ENCODE measurements at regions not wholly inside any gene's neighbourhood (a gene's known extent, or its start where the extent isn't known, plus 50 kb on each side); places are given as distances from the start of the nearest gene placed in this dataset.

DNA sequence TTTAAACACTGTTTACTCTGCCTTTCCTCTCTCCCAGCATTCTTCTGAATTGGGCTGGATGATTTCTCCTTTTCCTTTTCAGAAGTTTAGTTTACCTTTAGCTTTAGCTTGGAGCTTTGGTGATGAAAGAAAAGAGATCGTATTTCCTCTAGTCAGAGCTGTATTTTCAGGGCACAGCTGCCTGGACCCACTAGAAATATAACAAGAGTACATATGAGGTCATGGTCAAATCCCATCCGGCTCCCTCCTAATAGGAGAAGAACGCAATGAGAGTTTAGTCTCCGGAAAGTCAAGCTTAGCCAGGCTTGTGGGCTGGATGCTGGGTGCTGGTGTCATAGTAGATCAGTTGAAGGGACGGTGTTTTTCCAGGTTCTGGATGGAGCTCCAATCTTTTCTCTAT is 177.1 kb upstream of the PFN2 start:
- Histone ChIP-seq H3K27ac (ENCODE audit: low read length) (peak overlapping the region; percentile 76), H3K27me3 (ENCODE audit: low read depth, low read length) (no peaks in the 10 kb centered on the region), H3K4me3 (ENCODE audit: low read depth in 1 of 2, low read length in 2 of 2) (no peak overlapping the region), H3K9me3 (ENCODE audit: control insufficient read depth in 1 of 2, low read length in 2 of 2) (peaks cover 0 to 4% of the 10 kb centered on the region in 2 donors), H3K4me1 (ENCODE audit: control insufficient read depth in 1 of 2, insufficient read depth in 2 of 2, low read length in 2 of 2) (peaks cover 0 to 8% of the 10 kb centered on the region in 2 donors), H3K36me3 (ENCODE audit: control insufficient read depth in 1 of 2, insufficient read depth in 2 of 2, low read length in 2 of 2) (no peaks in the 10 kb centered on the region)

DNA sequence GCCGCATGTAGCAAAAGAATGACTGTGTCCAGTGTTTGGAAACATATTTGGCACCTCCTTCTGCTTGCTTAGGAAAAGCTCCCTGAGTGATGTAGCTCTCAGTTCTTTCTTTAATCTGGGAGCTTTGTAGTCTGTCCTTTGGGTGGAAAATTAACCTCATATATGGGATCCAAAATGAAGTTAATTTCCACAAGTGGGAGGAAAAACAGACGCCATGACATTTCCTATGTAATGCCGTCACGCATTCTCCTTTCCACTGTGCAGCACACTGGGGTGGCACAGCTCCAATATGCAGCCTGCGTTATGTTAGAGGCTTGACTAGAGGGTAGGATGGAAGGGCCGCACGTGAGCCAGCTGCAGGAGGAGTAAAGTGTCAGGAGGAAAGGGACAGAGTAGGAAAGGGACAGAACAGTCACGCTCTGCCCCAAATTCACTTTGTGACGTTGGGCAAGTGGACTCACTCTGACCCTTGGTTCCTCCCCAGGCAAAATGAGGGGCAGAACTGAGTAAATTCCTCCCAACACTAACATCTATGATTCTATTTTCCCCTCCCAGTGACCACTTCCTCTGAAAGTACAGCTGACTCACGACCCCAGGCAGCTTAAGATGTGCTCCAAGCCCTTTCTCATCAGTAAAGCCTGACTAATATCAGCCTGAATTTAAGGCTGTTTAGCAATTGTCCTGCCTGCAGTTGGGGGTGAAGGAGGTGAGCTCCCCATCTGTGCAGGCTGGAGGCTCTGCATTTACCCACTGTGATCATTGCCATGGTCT is 176.5 kb upstream of the PFN2 start:
- peak overlapping the region; percentile 76 for H3K27ac ChIP-seq (ENCODE audit: low read length)
- no peak overlapping the region for H3K4me3 ChIP-seq (ENCODE audit: low read depth in 1 of 2, low read length in 2 of 2)
- H3K36me3 ChIP-seq (ENCODE audit: control insufficient read depth in 1 of 2, insufficient read depth in 2 of 2, low read length in 2 of 2): no peaks in the 10 kb centered on the region
- peaks cover 0 to 8% of the 10 kb centered on the region in 2 donors for H3K4me1 ChIP-seq (ENCODE audit: control insufficient read depth in 1 of 2, insufficient read depth in 2 of 2, low read length in 2 of 2)
- no peaks in the 10 kb centered on the region for H3K9me3 ChIP-seq (ENCODE audit: control insufficient read depth in 1 of 2, low read length in 2 of 2)
- H3K27me3 ChIP-seq (ENCODE audit: low read depth, low read length): no peaks in the 10 kb centered on the region

DNA sequence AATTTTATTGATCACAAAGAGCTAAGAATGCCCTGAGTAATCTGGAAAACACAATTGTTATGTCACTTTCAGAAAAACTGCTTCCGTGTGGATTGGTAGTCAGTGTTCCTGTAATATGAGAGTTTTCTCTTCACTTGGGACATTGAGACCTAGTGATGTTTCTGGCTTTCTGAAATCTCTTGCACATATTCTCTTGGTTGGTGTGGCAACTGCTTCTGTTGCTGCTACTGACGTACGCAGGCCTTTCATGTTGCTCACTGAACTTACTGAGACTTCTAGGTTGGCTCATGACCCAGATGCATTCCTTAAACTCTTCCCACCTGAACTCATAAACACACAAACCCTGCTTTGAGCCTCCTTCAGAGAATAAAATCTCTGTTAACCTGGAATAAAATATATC is 175.0 kb upstream of the PFN2 start:
- Histone ChIP-seq H3K27ac (ENCODE audit: low read length) (no peak overlapping the region), H3K36me3 (ENCODE audit: control insufficient read depth in 1 of 2, insufficient read depth in 2 of 2, low read length in 2 of 2) (no peaks in the 10 kb centered on the region), H3K4me1 (ENCODE audit: control insufficient read depth in 1 of 2, insufficient read depth in 2 of 2, low read length in 2 of 2) (peaks cover 0 to 8% of the 10 kb centered on the region in 2 donors), H3K9me3 (ENCODE audit: control insufficient read depth in 1 of 2, low read length in 2 of 2) (no peaks in the 10 kb centered on the region), H3K27me3 (ENCODE audit: low read depth, low read length) (no peaks in the 10 kb centered on the region), H3K4me3 (ENCODE audit: low read depth in 1 of 2, low read length in 2 of 2) (no peak overlapping the region)

DNA sequence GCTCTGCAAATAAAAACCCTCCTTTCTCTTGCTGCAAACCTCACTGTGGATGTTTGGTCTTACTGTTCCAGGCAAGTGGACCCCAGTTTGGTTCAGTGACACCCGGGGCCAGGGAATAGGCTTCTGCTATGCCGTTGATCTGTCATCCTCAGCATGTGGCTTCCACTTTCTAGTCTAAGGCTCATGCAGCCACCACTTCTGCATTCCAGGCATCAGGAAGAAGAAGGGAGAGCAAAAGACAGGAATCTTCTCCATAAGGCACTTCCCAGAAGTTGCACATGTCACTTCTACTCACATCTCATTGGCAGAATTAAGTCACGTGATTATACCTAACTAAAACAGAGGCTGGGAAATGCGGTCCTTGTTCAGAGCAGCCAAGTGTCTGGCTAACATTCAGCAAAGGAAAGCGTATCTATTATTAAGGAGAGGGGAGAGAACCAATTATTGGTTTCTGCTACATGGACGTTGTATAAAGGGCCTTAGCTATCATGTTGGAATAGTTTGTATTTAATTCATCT is 173.6 kb upstream of the PFN2 start:
- no peaks in the 10 kb centered on the region for H3K9me3 ChIP-seq (ENCODE audit: control insufficient read depth in 1 of 2, low read length in 2 of 2)
- H3K4me1 ChIP-seq (ENCODE audit: control insufficient read depth in 1 of 2, insufficient read depth in 2 of 2, low read length in 2 of 2): peaks cover 0 to 8% of the 10 kb centered on the region in 2 donors
- no peak overlapping the region for H3K27ac ChIP-seq (ENCODE audit: low read length)
- no peaks in the 10 kb centered on the region for H3K36me3 ChIP-seq (ENCODE audit: control insufficient read depth in 1 of 2, insufficient read depth in 2 of 2, low read length in 2 of 2)
- no peak overlapping the region for H3K4me3 ChIP-seq (ENCODE audit: low read depth in 1 of 2, low read length in 2 of 2)
- no peaks in the 10 kb centered on the region for H3K27me3 ChIP-seq (ENCODE audit: low read depth, low read length)

DNA sequence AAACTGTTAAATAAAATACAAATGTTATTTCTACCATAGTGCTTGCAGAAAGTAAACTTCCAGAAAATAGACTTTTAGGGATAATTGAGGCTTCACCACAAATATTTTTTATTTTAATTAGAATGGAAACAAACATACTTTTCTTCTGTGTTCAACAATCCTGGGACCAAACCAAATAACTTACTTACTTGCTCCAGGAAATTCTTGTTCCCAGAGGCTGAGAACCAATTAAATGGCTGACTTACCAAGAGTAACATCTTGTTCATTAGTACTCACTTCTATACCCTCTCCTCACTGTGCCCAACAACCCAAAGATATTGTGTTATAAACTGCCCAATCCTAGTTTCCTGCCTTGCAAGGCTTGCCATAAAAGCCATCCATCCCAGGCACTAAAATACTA is 172.2 kb upstream of the PFN2 start:
- peaks cover 0 to 6% of the 10 kb centered on the region in 2 donors for H3K4me1 ChIP-seq (ENCODE audit: control insufficient read depth in 1 of 2, insufficient read depth in 2 of 2, low read length in 2 of 2)

DNA sequence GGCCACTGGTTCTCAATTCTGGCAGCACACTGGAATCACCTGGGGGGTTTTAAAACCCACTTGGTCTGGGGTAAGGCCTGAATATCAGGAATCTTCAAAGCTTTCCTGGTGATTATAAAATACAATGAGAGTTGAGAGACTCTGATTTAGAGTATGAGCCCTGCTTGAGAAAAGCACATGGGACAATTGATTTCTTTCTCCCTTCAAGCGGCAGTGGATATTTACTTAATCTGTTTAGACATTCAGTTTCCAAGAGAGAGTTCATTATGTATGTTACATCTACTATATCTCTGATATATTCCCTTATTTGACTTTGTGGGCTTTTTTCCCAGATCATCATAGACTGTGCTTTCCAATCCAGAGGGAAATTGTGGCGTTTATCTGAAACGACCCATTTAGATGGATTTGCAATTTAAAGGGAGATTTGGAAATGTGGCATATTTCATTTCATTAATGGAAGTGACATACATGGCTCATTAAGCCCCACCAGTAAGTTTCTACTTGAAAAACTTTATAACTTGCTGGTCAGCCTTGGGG is 171.2 kb upstream of the PFN2 start:
- Histone ChIP-seq H3K4me1 (ENCODE audit: control insufficient read depth in 1 of 2, insufficient read depth in 2 of 2, low read length in 2 of 2) (no peaks in the 10 kb centered on the region), H3K4me3 (ENCODE audit: low read depth in 1 of 2, low read length in 2 of 2) (no peak overlapping the region)

More for the DNA sequence above, 172.2 kb upstream of the PFN2 start:
- H3K27me3 ChIP-seq (ENCODE audit: low read depth, low read length): no peaks in the 10 kb centered on the region
- no peak overlapping the region for H3K27ac ChIP-seq (ENCODE audit: low read length)
- H3K4me3 ChIP-seq (ENCODE audit: low read depth in 1 of 2, low read length in 2 of 2): no peak overlapping the region
- H3K36me3 ChIP-seq (ENCODE audit: control insufficient read depth in 1 of 2, insufficient read depth in 2 of 2, low read length in 2 of 2): no peaks in the 10 kb centered on the region
- H3K9me3 ChIP-seq (ENCODE audit: control insufficient read depth in 1 of 2, low read length in 2 of 2): no peaks in the 10 kb centered on the region

DNA sequence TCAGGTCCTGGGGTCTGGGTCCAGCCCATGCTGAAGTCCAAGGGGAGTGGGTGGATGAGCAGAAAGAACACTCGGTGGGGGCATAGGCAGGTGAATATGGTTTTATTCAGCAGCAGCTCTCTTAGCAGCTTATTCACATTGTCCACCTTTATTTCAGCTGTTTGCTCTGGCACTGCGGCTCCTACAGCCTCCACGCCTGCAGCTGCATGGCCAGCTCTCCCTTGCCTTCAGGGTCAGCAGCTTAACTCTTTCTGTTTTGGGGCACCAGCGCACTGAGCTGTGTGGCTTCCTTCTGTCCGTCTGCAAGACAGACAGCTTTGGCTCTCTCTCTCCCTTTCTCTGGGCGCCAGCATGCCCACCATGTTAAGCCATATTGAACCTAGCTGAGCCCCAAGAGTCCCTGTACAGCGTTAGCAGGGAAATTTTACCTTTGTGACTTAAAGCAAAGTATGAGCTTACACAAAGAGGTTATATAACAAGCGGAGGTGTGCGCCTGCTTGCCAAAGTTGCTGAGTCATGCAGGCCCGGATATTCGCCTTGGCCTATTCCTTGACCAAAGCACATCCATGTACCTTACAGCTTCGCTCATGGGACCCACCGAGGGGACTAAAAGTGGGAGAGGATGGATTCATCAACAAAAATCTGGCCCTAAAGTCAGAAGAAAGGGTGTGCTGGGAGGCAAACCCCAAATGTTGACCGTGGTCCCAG is 170.1 kb upstream of the PFN2 start:
- Histone ChIP-seq H3K4me1 (ENCODE audit: control insufficient read depth in 1 of 2, insufficient read depth in 2 of 2, low read length in 2 of 2) (no peaks in the 10 kb centered on the region), H3K9me3 (ENCODE audit: control insufficient read depth in 1 of 2, low read length in 2 of 2) (no peaks in the 10 kb centered on the region), H3K27ac (ENCODE audit: low read length) (no peak overlapping the region), H3K27me3 (ENCODE audit: low read depth, low read length) (no peaks in the 10 kb centered on the region), H3K4me3 (ENCODE audit: low read depth in 1 of 2, low read length in 2 of 2) (no peak overlapping the region), H3K36me3 (ENCODE audit: control insufficient read depth in 1 of 2, insufficient read depth in 2 of 2, low read length in 2 of 2) (no peaks in the 10 kb centered on the region)

More for the DNA sequence above, 171.2 kb upstream of the PFN2 start:
- H3K27me3 ChIP-seq (ENCODE audit: low read depth, low read length): no peaks in the 10 kb centered on the region
- no peaks in the 10 kb centered on the region for H3K36me3 ChIP-seq (ENCODE audit: control insufficient read depth in 1 of 2, insufficient read depth in 2 of 2, low read length in 2 of 2)
- H3K9me3 ChIP-seq (ENCODE audit: control insufficient read depth in 1 of 2, low read length in 2 of 2): no peaks in the 10 kb centered on the region
- no peak overlapping the region for H3K27ac ChIP-seq (ENCODE audit: low read length)

DNA sequence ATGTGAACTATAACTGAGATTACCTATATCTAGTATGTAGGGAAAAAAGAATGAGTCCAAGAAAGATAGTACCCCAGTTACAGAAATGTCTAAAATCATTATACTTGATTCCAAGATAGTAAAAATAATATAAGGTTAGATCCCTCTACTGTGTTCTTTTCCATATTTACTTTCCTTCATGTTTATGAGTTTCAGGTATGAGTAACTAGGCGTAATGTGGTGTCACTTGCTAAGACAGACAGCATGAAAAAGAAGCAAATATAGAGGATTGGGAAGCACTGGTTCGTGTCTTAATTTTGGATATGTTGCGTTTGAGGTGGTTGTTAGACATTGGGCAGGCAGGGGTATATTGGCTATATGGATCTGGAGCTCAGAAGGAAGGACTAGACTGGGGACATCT is 168.1 kb upstream of the PFN2 start:
- no peaks in the 10 kb centered on the region for H3K36me3 ChIP-seq (ENCODE audit: control insufficient read depth in 1 of 2, insufficient read depth in 2 of 2, low read length in 2 of 2)
- H3K4me3 ChIP-seq (ENCODE audit: low read depth in 1 of 2, low read length in 2 of 2): no peak overlapping the region
- no peaks in the 10 kb centered on the region for H3K4me1 ChIP-seq (ENCODE audit: control insufficient read depth in 1 of 2, insufficient read depth in 2 of 2, low read length in 2 of 2)
- H3K27ac ChIP-seq (ENCODE audit: low read length): no peak overlapping the region
- no peaks in the 10 kb centered on the region for H3K27me3 ChIP-seq (ENCODE audit: low read depth, low read length)
- no peaks in the 10 kb centered on the region for H3K9me3 ChIP-seq (ENCODE audit: control insufficient read depth in 1 of 2, low read length in 2 of 2)

DNA sequence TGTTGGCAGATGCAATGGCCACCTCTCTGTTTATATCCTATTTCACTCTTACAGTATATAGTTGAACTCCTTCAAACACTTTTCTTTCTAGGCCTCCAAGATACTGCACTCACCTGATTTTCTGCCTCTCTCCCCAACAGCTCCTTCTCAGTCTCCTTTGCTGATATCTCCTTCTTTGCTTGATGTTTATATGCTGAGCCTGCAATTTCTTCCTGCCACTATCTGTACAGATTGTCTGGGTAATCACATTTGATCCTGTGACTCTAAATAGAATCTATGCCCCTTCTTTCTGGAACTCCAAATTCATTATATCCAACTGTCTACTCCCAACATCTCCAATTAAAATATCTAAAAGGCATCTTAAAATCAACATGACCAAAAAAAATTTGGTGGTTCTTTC is 165.5 kb upstream of the PFN2 start:
- Histone ChIP-seq H3K27me3 (ENCODE audit: low read depth, low read length) (no peaks in the 10 kb centered on the region), H3K4me1 (ENCODE audit: control insufficient read depth in 1 of 2, insufficient read depth in 2 of 2, low read length in 2 of 2) (no peaks in the 10 kb centered on the region), H3K9me3 (ENCODE audit: control insufficient read depth in 1 of 2, low read length in 2 of 2) (no peaks in the 10 kb centered on the region), H3K4me3 (ENCODE audit: low read depth in 1 of 2, low read length in 2 of 2) (no peak overlapping the region), H3K36me3 (ENCODE audit: control insufficient read depth in 1 of 2, insufficient read depth in 2 of 2, low read length in 2 of 2) (no peaks in the 10 kb centered on the region), H3K27ac (ENCODE audit: low read length) (no peak overlapping the region)

DNA sequence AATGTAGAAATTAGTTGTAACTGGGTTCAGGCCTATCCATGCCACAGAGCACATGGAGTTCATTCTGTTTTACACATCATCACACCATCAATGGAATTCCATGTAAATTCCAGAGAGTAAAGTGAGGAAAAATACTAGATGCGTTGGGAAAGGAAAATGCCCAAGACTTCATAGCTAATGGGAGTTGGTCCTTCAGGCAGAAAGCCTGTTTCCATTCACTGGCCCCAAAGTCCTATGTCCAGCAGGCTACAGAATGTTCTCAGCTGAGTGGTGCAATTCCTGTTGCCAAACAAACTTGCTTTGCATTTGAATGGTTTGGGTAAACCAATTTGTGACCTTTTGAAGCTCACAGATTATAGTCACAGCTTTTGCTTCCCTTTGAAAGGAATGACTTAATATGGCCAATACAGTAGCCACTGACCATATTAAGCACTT is 164.6 kb upstream of the PFN2 start:
- Histone ChIP-seq H3K36me3 (ENCODE audit: control insufficient read depth in 1 of 2, insufficient read depth in 2 of 2, low read length in 2 of 2) (no peaks in the 10 kb centered on the region), H3K27me3 (ENCODE audit: low read depth, low read length) (no peaks in the 10 kb centered on the region), H3K27ac (ENCODE audit: low read length) (no peak overlapping the region), H3K4me1 (ENCODE audit: control insufficient read depth in 1 of 2, insufficient read depth in 2 of 2, low read length in 2 of 2) (no peaks in the 10 kb centered on the region), H3K4me3 (ENCODE audit: low read depth in 1 of 2, low read length in 2 of 2) (no peak overlapping the region), H3K9me3 (ENCODE audit: control insufficient read depth in 1 of 2, low read length in 2 of 2) (no peaks in the 10 kb centered on the region)

DNA sequence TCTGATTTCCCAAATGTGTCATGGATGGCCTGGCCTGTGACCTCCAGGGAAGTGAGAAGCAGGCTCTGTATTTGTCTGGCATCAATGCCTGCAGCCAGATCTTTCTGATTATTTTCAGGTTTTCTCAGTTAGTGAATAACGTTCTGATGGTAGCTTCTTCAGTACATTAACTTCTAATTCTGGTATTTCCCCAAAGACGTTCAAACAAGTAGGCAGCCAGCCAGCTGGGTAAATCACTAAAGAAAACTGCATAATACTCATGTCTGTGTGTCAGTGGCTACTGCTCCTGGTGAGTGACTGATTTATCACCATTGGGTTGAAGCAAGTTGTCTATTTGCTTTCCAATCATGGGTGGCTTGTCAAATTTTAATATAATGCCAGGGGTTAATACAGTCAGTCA is 162.6 kb upstream of the PFN2 start:
- Histone ChIP-seq H3K27me3 (ENCODE audit: low read depth, low read length) (no peaks in the 10 kb centered on the region), H3K9me3 (ENCODE audit: control insufficient read depth in 1 of 2, low read length in 2 of 2) (no peaks in the 10 kb centered on the region), H3K27ac (ENCODE audit: low read length) (no peak overlapping the region), H3K4me1 (ENCODE audit: control insufficient read depth in 1 of 2, insufficient read depth in 2 of 2, low read length in 2 of 2) (no peaks in the 10 kb centered on the region), H3K4me3 (ENCODE audit: low read depth in 1 of 2, low read length in 2 of 2) (no peak overlapping the region), H3K36me3 (ENCODE audit: control insufficient read depth in 1 of 2, insufficient read depth in 2 of 2, low read length in 2 of 2) (no peaks in the 10 kb centered on the region)

Data from muscle layer of duodenum (tissue), 2 donors.